H1 (cell line): ENCODE measurements at regions not wholly inside any gene's neighbourhood (a gene's known extent, or its start where the extent isn't known, plus 50 kb on each side); places are given as distances from the start of the nearest gene placed in this dataset.

Source experiments
- CTCF ChIA-PET: fragments of 300-600 bp; sonication (Branson Sonifier 250); formaldehyde crosslinking; loops from one replicate; lab custom pipeline; 2021; ENCODE audit not compliant: partially characterized antibody; lab: Charles Lee
- POLR2A ChIA-PET: fragments of 300-600 bp; sonication (Branson Sonifier 250); formaldehyde crosslinking; loops from one replicate; lab custom pipeline; 2021; ENCODE audit warnings: inconsistent platforms; ENCODE audit not compliant: partially characterized antibody; lab: Charles Lee
- DNase-seq, 2 experiments: peaks; one replicate each; pipeline versions ENCODE4 v3.0.0 to v3.0.0-alpha.2; 2010 to 2022; ENCODE audit warnings: low spot score in 2 of 2, low read depth in 1 of 2, mixed read lengths in 1 of 2
- FAIRE-seq: peaks from 2 replicates; lab custom pipeline; 2011; peaks lifted over from hg19 to GRCh38; lab: Jason Lieb, UNC
- H2AFZ ChIP-seq: 2 replicates; pipeline ENCODE4 v1.8.1; 2012; ENCODE audit warnings: low read length, inconsistent platforms
- H2AK5ac ChIP-seq: 2 replicates; pipeline ENCODE4 v1.6.1; 2013; ENCODE audit warnings: low read depth, low read length
- H2BK120ac ChIP-seq: replicated peaks from 2 replicates; pipeline ENCODE3; 2013; ENCODE audit warnings: low read depth, low read length, inconsistent platforms
- H2BK12ac ChIP-seq: 2 replicates; pipeline ENCODE4 v1.6.1; 2013; ENCODE audit warnings: low read depth, low read length
- H2BK15ac ChIP-seq: 2 replicates; pipeline ENCODE4 v1.6.1; 2013; ENCODE audit warnings: low read length
- H2BK20ac ChIP-seq: 2 replicates; pipeline ENCODE4 v1.6.1; 2013; ENCODE audit warnings: low read length
- H2BK5ac ChIP-seq: 2 replicates; pipeline ENCODE4 v1.6.1; 2013; ENCODE audit warnings: low read depth, low read length
- H3K14ac ChIP-seq: 2 replicates; pipeline ENCODE4 v1.6.1; 2013; ENCODE audit warnings: inconsistent platforms; ENCODE audit not compliant: insufficient read length
- H3K18ac ChIP-seq: 2 replicates; pipeline ENCODE4 v1.6.1; 2013; ENCODE audit warnings: low read length; ENCODE audit errors: extremely low read depth
- H3K23ac ChIP-seq: 2 replicates; pipeline ENCODE4 v1.6.1; 2013; ENCODE audit warnings: inconsistent platforms; ENCODE audit not compliant: insufficient read length
- H3K23me2 ChIP-seq: 2 replicates; pipeline ENCODE4 v1.6.1; 2013; ENCODE audit warnings: low read depth, low read length
- H3K27ac ChIP-seq: 2 replicates; pipeline ENCODE4 v1.6.1; 2011; ENCODE audit warnings: low read depth, low read length, inconsistent platforms
- H3K27me3 ChIP-seq, 4 experiments: replicated peaks in 1 of 4; 1 replicate in 1 of 4; 2 replicates in 3 of 4; pipeline versions ENCODE4 v1.6.1 to v1.8.1; 2011 to 2013; ENCODE audit warnings: low read length in 3 of 4, mild to moderate bottlenecking in 3 of 4, inconsistent platforms in 2 of 4, mixed read lengths in 2 of 4, moderate library complexity in 1 of 4; ENCODE audit not compliant: control insufficient read depth in 3 of 4, insufficient read depth in 3 of 4; ENCODE audit errors: extremely low read depth in 1 of 4
- H3K36me3 ChIP-seq, 4 experiments: 2 replicates each; pipeline versions ENCODE4 v1.6.1 to v1.8.1; 2011 to 2013; ENCODE audit warnings: mild to moderate bottlenecking in 4 of 4, low read length in 3 of 4, moderate library complexity in 2 of 4, control low read depth in 1 of 4, inconsistent platforms in 1 of 4; ENCODE audit not compliant: insufficient read depth in 4 of 4, control insufficient read depth in 2 of 4
- H3K4ac ChIP-seq: replicated peaks from 2 replicates; pipeline ENCODE3; 2013; ENCODE audit warnings: low read length, low read depth, mixed read lengths, inconsistent platforms; ENCODE audit not compliant: insufficient read length
- H3K4me1 ChIP-seq, 4 experiments: replicated peaks in 1 of 4; 1 replicate in 1 of 4; 2 replicates in 3 of 4; pipeline versions ENCODE4 v1.6.1 to v1.8.1; 2011 to 2013; ENCODE audit warnings: low read length in 3 of 4, inconsistent platforms in 2 of 4, mixed read lengths in 1 of 4; ENCODE audit not compliant: insufficient read depth in 4 of 4, control insufficient read depth in 3 of 4
- H3K4me2 ChIP-seq, 2 experiments: 2 replicates each; pipeline versions ENCODE4 v1.6.1 to v1.8.1; 2011 to 2013; ENCODE audit warnings: low read depth in 2 of 2, low read length in 2 of 2, control low read depth in 1 of 2, inconsistent platforms in 1 of 2, mild to moderate bottlenecking in 1 of 2; ENCODE audit not compliant: insufficient read depth in 1 of 2
- H3K4me3 ChIP-seq, 4 experiments: fragments of 200-600, 300-600 bp in 1 of 4; sonication (generic), shearing (Covaris generic), sonication (Bioruptor Twin) in 1 of 4; 2 replicates each; pipeline versions ENCODE4 v1.5.1 to v1.8.1; 2011 to 2016; ENCODE audit warnings: low read length in 4 of 4, low read depth in 3 of 4, control low read depth in 2 of 4, inconsistent platforms in 2 of 4, mild to moderate bottlenecking in 2 of 4, mixed read lengths in 1 of 4, moderate library complexity in 1 of 4; ENCODE audit not compliant: insufficient read depth in 2 of 4; ENCODE audit errors: extremely low read depth in 1 of 4
- H3K56ac ChIP-seq: replicated peaks from 2 replicates; pipeline ENCODE3; 2013; ENCODE audit warnings: low read depth, mild to moderate bottlenecking, mixed read lengths, low read length, inconsistent platforms; ENCODE audit not compliant: insufficient read length
- H3K79me1 ChIP-seq: 2 replicates; pipeline ENCODE4 v1.6.1; 2013; ENCODE audit warnings: low read depth, low read length, control low read depth
- H3K79me2 ChIP-seq, 2 experiments: 2 replicates each; pipeline versions ENCODE4 v1.6.1 to v1.8.1; 2012 to 2013; ENCODE audit warnings: low read length in 2 of 2, mild to moderate bottlenecking in 2 of 2, inconsistent platforms in 1 of 2; ENCODE audit not compliant: insufficient read depth in 2 of 2, control insufficient read depth in 1 of 2
- H3K9ac ChIP-seq, 4 experiments: replicated peaks in 1 of 4; 1 replicate in 1 of 4; 2 replicates in 3 of 4; pipeline versions ENCODE4 v1.6.1 to v1.8.1; 2011 to 2013; ENCODE audit warnings: low read depth in 3 of 4, low read length in 3 of 4, control low read depth in 2 of 4, mild to moderate bottlenecking in 2 of 4, moderate library complexity in 2 of 4, inconsistent platforms in 1 of 4; ENCODE audit errors: extremely low read depth in 1 of 4
- H3K9me3 ChIP-seq, 2 experiments: 2 replicates each; pipeline versions ENCODE4 v1.6.1 to v1.8.1; 2012 to 2013; ENCODE audit warnings: mild to moderate bottlenecking in 2 of 2, moderate library complexity in 2 of 2, control low read depth in 1 of 2, inconsistent platforms in 1 of 2, low read depth in 1 of 2, low read length in 1 of 2, mixed read lengths in 1 of 2; ENCODE audit not compliant: insufficient read depth in 2 of 2
- H4K20me1 ChIP-seq, 2 experiments: replicated peaks in 1 of 2; 2 replicates each; pipeline versions ENCODE3 to v1.8.1; 2011 to 2013; ENCODE audit warnings: inconsistent platforms in 2 of 2, low read length in 2 of 2, mild to moderate bottlenecking in 1 of 2; ENCODE audit not compliant: insufficient read depth in 2 of 2, control insufficient read depth in 1 of 2
- H4K5ac ChIP-seq: 2 replicates; pipeline ENCODE4 v1.6.1; 2013; ENCODE audit warnings: low read length, low read depth, mixed read lengths, inconsistent platforms; ENCODE audit not compliant: insufficient read length
- H4K8ac ChIP-seq: 2 replicates; pipeline ENCODE4 v1.8.0; 2013; ENCODE audit warnings: mild to moderate bottlenecking, moderate library complexity, low read length, inconsistent platforms; ENCODE audit not compliant: insufficient read depth; ENCODE audit errors: extremely low read depth
- H4K91ac ChIP-seq: replicated peaks from 2 replicates; pipeline ENCODE3; 2013; ENCODE audit warnings: low read length, mixed read lengths, inconsistent platforms; ENCODE audit not compliant: insufficient read length
- CHD2 ChIP-seq: IDR thresholded peaks from 2 replicates; pipeline ENCODE4 v1.6.1; 2012; ENCODE audit warnings: low read length, improper control_type of control experiment
- HDAC2 ChIP-seq, 2 experiments: fragments of 300-600 bp in 1 of 2; sonication (generic) in 1 of 2; IDR thresholded peaks; 2 replicates each; pipeline ENCODE4 v1.6.1; 2011 to 2012; ENCODE audit warnings: low read depth in 2 of 2, low read length in 2 of 2, mild to moderate bottlenecking in 2 of 2, moderate library complexity in 2 of 2, borderline replicate concordance in 1 of 2, inconsistent platforms in 1 of 2
- JUND ChIP-seq: IDR thresholded peaks from 2 replicates; pipeline ENCODE4 v1.6.1; 2011; ENCODE audit warnings: mild to moderate bottlenecking, improper control_type of control experiment, low read length
- MAFK ChIP-seq: IDR thresholded peaks from 2 replicates; pipeline ENCODE4 v1.6.1; 2012; ENCODE audit warnings: low read depth, mild to moderate bottlenecking, improper control_type of control experiment, low read length
- RFX5 ChIP-seq: IDR thresholded peaks from 2 replicates; pipeline ENCODE4 v1.6.1; 2011; ENCODE audit warnings: low read depth, low read length, improper control_type of control experiment, borderline replicate concordance
- SAP30 ChIP-seq: fragments of 300-600 bp; sonication (generic); IDR thresholded peaks from 2 replicates; pipeline ENCODE4 v1.7.1; 2012; ENCODE audit warnings: low read length, moderate library complexity, mild to moderate bottlenecking, inconsistent platforms; ENCODE audit not compliant: insufficient read depth, insufficient replicate concordance
- SUZ12 ChIP-seq: fragments of 200-600 bp; sonication (generic); IDR thresholded peaks from 2 replicates; pipeline ENCODE4 v1.6.1; 2012; ENCODE audit warnings: mild to moderate bottlenecking, inconsistent platforms, low read length, moderate library complexity, mixed read lengths
- ZNF274 ChIP-seq: IDR thresholded peaks from 2 replicates; pipeline ENCODE4 v1.7.0; 2012; ENCODE audit warnings: low read length, borderline replicate concordance; ENCODE audit errors: extremely low read depth
- WGBS, 2 experiments: shearing (Covaris generic) in 1 of 2; methylation state at CpG; one replicate each; pipeline versions ENCODE4 v1.1.6 to v1.1.7; 2013 to 2015; ENCODE audit warnings: low lambda C conversion rate in 2 of 2, mixed read lengths in 2 of 2, inconsistent platforms in 1 of 2, low coverage in 1 of 2, missing lambda C conversion rate in 1 of 2; ENCODE audit not compliant: insufficient replicate concordance in 2 of 2, insufficient coverage in 1 of 2, insufficient read length in 1 of 2; ENCODE audit errors: extremely low coverage in 1 of 2, missing lambda C conversion rate in 1 of 2; 5-methylcytosine and 5-hydroxymethylcytosine counted together
- TF ChIP-seq, protein P1 (sequence below), 3 experiments: IDR thresholded peaks; 1 replicate in 2 of 3; 2 replicates in 1 of 3; pipeline versions ENCODE4 v1.5.1 to v1.6.1; 2011; ENCODE audit warnings: low read length in 3 of 3, mild to moderate bottlenecking in 3 of 3, inconsistent platforms in 2 of 3, low read depth in 1 of 3, moderate library complexity in 1 of 3; ENCODE audit not compliant: insufficient read depth in 1 of 3; ENCODE audit errors: control extremely low read depth in 1 of 3

DNA sequence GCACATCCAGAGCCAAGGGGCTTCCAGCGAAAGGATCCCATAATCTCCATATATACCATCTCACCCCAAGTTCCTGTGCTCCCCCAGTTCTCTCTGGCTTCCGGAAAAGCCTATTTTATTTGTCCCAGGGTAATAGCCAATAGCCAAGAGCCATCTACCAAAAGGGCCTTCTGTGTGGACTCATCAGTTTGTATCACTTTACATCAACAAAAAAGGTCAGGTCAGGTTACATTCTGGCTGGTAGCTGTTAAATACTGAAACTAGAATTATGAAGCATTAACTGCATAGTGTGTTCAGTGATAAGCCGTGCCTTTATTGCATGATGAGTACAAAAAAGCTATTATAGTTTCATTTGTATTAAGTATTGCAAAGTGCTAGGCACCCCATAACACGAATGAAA, 223.7 kb downstream of the IRS1 start:
- no peak overlapping the region for H3K14ac ChIP-seq
- no peak overlapping the region for H3K18ac ChIP-seq
- FAIRE-seq (no peak), DNase-seq (no peak)
- H2BK20ac ChIP-seq = no peak overlapping the region
- H2BK15ac ChIP-seq = no peak overlapping the region
- H4K91ac ChIP-seq = no peak overlapping the region
- H3K9ac ChIP-seq = no peak overlapping the region
- POLR2A ChIA-PET = no interaction called here
- H3K23me2 ChIP-seq = no peaks in the 10 kb centered on the region; the same call in 1 of the 2 replicates
- H3K23ac ChIP-seq = no peak overlapping the region
- no peak overlapping the region for H4K5ac ChIP-seq
- H2BK120ac ChIP-seq = no peak overlapping the region
- H2AFZ ChIP-seq = no peak overlapping the region
- TF ChIP-seq MAFK (no peak), CHD2 (no peak), HDAC2 (IDR thresholded peaks at IDR 0.05; ENCODE audit: borderline replicate concordance in 1 of 2, low read depth in 2 of 2, low read length in 2 of 2) (no peak), SUZ12 (no peak), RFX5 (no peak), ZNF274 (no peak), JUND (no peak), SAP30 (no peak)
- TF ChIP-seq, protein P1, sequence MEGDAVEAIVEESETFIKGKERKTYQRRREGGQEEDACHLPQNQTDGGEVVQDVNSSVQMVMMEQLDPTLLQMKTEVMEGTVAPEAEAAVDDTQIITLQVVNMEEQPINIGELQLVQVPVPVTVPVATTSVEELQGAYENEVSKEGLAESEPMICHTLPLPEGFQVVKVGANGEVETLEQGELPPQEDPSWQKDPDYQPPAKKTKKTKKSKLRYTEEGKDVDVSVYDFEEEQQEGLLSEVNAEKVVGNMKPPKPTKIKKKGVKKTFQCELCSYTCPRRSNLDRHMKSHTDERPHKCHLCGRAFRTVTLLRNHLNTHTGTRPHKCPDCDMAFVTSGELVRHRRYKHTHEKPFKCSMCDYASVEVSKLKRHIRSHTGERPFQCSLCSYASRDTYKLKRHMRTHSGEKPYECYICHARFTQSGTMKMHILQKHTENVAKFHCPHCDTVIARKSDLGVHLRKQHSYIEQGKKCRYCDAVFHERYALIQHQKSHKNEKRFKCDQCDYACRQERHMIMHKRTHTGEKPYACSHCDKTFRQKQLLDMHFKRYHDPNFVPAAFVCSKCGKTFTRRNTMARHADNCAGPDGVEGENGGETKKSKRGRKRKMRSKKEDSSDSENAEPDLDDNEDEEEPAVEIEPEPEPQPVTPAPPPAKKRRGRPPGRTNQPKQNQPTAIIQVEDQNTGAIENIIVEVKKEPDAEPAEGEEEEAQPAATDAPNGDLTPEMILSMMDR (IDR thresholded peaks at IDR 0.05; ENCODE audit: control extremely low read depth in 1 of 3, insufficient read depth in 1 of 3, low read depth in 1 of 3, low read length in 3 of 3) = no peak
- H3K27me3 ChIP-seq = no peaks in the 10 kb centered on the region
- 90% methylated on average over 4 of the region's 4 CpGs; no CpG with 5 or more reads in 1 of the 2 experiments for WGBS, 2 experiments
- no peak overlapping the region for H3K4ac ChIP-seq
- H3K79me1 ChIP-seq = no peaks in the 10 kb centered on the region
- H3K79me2 ChIP-seq = no peaks in the 10 kb centered on the region
- H2AK5ac ChIP-seq = no peak overlapping the region
- no peak overlapping the region for H3K4me2 ChIP-seq
- H4K8ac ChIP-seq = no peak overlapping the region
- H2BK5ac ChIP-seq = no peak overlapping the region
- H3K4me1 ChIP-seq = no peaks in the 10 kb centered on the region
- no peaks in the 10 kb centered on the region for H3K9me3 ChIP-seq
- CTCF ChIA-PET = interaction anchor here (1.3 kb wide), 1 partner anchor 9 kb away, joined by 4 read pairs; no protein-coding TSS in a partner anchor
- no peaks in the 10 kb centered on the region for H4K20me1 ChIP-seq
- no peaks in the 10 kb centered on the region for H3K36me3 ChIP-seq
- no peak overlapping the region for H3K4me3 ChIP-seq
- H3K27ac ChIP-seq = no peak overlapping the region
- H3K56ac ChIP-seq = no peak overlapping the region
- H2BK12ac ChIP-seq = no peak overlapping the region
